ENCODE measurements at regions not wholly inside any gene's neighbourhood (a gene's known extent, or its start where the extent isn't known, plus 50 kb on each side); places are given as distances from the start of the nearest gene placed in this dataset.

- TF ChIP-seq POLR2AphosphoS5 (IDR thresholded peaks at IDR 0.05) (no peak), POLR2A (IDR thresholded peaks at IDR 0.05) (no peak)
- TF ChIP-seq, protein P1, sequence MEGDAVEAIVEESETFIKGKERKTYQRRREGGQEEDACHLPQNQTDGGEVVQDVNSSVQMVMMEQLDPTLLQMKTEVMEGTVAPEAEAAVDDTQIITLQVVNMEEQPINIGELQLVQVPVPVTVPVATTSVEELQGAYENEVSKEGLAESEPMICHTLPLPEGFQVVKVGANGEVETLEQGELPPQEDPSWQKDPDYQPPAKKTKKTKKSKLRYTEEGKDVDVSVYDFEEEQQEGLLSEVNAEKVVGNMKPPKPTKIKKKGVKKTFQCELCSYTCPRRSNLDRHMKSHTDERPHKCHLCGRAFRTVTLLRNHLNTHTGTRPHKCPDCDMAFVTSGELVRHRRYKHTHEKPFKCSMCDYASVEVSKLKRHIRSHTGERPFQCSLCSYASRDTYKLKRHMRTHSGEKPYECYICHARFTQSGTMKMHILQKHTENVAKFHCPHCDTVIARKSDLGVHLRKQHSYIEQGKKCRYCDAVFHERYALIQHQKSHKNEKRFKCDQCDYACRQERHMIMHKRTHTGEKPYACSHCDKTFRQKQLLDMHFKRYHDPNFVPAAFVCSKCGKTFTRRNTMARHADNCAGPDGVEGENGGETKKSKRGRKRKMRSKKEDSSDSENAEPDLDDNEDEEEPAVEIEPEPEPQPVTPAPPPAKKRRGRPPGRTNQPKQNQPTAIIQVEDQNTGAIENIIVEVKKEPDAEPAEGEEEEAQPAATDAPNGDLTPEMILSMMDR (IDR thresholded peaks at IDR 0.05): no peak
Observed at GRCh38 chr3:117928836-117929235, 1105.8 kb downstream of the IGSF11 start.

Data from prostate gland (tissue), 2 donors.